ENCODE measurements at regions not wholly inside any gene's neighbourhood (a gene's known extent, or its start where the extent isn't known, plus 50 kb on each side); places are given as distances from the start of the nearest gene placed in this dataset.
A peak's percentile ranks its signal among the peaks of the same experiment; 100 is the strongest.
"Not testable (repeated sequence)": the region's sequence is repeated elsewhere in the genome, so short reads cannot be mapped to it uniquely, and the experiment has no call there.

GRCh38 chr6:27096834-27097511, 150.5 kb upstream of the PRSS16 start:
- no peak for DNase-seq (ENCODE audit: low read depth, low spot score)

DNA sequence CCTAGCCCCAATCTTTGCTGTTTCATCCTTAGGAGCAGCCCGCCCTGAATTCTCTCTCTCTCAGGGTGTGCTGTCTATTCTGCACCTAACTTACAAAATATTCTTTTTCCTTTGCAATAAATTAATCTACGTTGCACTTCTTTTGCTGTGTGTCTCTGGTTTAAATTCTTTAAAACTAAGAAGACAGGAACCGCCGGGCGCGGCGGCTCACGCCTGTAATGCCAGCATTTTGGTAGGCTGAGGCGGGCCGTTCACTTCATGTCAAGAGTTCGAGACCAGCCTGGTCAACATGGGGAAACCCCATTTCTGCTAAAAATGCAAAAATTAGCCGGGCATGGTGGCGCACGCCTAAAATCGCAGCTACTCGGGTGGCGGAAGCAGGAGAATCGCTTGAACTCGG, 148.5 kb upstream of the PRSS16 start:
- no peak for DNase-seq (ENCODE audit: low read depth, low spot score)

DNA sequence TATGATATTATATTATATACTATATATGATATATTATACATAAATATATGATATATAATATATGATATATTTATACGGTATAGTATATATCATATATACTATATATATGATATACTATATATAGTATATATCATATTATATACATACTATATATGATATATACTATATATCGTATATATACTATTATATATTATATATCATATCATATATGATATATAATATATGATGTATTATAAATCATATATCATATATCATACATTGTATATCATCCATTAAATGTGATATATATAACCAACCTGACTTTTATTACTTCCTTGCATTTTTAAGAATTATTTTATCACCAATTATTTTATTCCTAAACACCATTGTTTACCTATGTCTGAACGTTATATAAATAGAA, 146.6 kb upstream of the PRSS16 start:
- DNase-seq (ENCODE audit: low read depth, low spot score) = no peak

- DNase-seq (ENCODE audit: low read depth, low spot score) = no peak
Observed at GRCh38 chr6:27101824-27102223, 145.7 kb upstream of the PRSS16 start.

GRCh38 chr6:27106382-27106781, 141.1 kb upstream of the PRSS16 start:
- DNase-seq (ENCODE audit: low read depth, low spot score) = no peak

DNA sequence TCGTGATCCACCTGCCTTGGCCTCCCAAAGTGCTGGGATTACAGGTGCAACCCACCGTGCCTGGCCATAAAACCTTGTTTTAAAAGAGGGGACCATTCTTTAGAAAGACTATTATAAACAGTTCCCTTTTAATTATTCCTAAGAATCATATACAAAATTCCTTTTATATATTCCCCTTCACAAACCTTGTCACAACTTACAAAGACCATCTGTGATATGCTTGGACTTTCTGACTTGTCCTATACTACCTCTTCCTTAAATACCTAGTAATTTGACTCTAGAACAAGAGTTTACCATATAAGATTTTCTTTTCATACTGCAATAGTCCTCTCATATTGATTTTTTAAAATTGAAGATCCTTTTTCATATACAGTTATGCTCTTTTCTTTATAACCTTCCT, 135.8 kb upstream of the PRSS16 start:
- DNase-seq (ENCODE audit: low read depth, low spot score) = no peak

DNA sequence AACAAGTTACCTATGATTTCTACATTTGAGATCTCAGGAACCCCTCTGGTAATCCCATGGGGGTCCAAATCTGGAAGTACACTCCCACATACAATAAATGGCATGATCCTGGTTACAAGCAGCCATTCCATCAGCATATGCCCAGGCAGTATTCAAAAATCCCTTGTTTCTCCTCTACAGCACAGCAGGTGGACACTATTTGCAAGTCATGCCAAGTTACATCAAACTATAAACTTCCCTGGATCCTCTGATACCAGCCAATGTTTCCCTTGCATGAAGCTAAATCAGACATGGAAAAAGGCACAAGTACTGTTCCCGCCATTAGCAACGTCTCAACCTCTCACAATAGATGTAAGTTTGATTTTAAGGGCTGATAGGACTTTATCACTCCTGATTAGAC, 134.5 kb upstream of the PRSS16 start:
- no peak for DNase-seq (ENCODE audit: low read depth, low spot score)

- no peak for DNase-seq (ENCODE audit: low read depth, low spot score)
Observed at GRCh38 chr6:27119329-27119728, 128.2 kb upstream of the PRSS16 start.

GRCh38 chr6:27119761-27120160, 127.7 kb upstream of the PRSS16 start:
- no peak for DNase-seq (ENCODE audit: low read depth, low spot score)

GRCh38 chr6:27121640-27122039, 125.9 kb upstream of the PRSS16 start:
- no peak for DNase-seq (ENCODE audit: low read depth, low spot score)

GRCh38 chr6:27124252-27124657, 123.2 kb upstream of the PRSS16 start:
- no peak for DNase-seq (ENCODE audit: low read depth, low spot score)

DNA sequence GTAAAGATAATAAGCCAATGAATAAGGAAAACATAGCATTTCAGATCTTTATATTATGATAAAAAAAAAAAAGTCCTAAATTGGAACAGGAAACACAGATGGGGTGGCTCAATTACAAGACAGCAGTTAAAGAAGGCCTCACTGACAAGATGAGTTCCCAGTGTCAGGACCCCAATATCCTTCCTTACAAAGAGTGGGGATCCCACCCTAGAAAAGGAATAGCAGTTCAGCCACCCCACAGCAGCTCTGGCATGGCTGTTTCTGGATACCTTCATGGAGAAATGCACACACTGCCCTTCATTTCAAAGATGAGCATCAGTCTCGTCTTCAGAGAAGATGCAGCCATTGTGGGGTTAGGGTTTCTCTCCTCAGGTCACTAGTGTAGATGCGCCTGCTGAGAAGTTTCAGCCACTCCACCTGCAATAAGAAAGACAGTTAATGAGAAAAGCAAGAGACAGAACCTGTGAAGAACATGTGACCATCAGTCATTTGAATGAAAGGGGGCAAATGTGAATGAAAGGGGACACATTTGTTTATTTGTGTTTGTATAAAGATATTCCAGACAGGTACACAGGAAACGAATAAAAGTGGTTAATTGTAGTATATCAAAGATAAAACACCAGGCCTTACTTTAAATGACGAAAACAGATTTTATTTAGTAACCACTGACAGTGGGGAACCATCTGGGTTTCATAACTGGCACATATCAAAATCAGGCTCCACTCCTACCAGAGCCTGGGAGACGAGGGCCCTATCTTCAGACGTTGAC, 121.3 kb upstream of the PRSS16 start:
- no peak for DNase-seq (ENCODE audit: low read depth, low spot score)

GRCh38 chr6:27126815-27127537, 120.5 kb upstream of the PRSS16 start:
- DNase-seq (ENCODE audit: low read depth, low spot score) = peak; percentile 87

- not testable (repeated sequence) for DNase-seq (ENCODE audit: low read depth, low spot score)
Observed at GRCh38 chr6:27127874-27128273, 119.6 kb upstream of the PRSS16 start.

DNA sequence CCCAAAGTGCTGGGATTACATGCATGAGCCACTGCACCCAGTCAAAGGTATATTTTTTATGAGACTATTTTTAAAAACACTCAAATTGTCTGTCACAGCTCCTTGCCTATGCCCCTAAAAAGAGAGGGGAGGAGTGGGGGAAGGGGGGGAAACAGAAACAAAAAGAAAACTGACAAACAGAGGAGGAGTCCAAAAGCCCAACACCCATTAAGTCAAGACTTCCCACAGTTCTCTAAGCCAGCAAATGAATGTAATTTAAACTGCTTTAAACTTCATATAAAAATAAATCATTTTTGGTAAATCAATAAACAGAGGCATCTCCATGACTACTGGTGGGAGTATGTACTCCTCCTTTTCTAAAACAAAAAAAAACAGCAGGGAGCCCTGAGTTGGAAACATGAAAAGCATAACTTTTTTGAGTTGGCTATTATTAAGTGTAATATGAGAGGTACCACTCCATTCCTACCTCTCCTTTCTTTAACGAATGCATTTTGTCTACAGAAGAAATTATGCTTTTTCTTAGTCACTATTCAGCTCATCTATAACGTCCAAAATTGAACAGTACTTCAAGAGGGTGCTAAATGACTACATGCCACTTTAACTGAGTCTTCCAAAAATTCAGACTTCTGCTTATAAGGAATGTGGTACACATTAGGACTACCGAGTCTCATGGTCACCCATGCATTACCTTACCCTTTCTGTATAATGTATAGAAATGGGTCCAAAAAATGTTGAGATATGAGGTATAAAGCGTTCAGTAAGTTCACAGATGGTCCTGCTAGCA, 119.0 kb upstream of the PRSS16 start:
- DNase-seq (ENCODE audit: low read depth, low spot score) = no peak

DNA sequence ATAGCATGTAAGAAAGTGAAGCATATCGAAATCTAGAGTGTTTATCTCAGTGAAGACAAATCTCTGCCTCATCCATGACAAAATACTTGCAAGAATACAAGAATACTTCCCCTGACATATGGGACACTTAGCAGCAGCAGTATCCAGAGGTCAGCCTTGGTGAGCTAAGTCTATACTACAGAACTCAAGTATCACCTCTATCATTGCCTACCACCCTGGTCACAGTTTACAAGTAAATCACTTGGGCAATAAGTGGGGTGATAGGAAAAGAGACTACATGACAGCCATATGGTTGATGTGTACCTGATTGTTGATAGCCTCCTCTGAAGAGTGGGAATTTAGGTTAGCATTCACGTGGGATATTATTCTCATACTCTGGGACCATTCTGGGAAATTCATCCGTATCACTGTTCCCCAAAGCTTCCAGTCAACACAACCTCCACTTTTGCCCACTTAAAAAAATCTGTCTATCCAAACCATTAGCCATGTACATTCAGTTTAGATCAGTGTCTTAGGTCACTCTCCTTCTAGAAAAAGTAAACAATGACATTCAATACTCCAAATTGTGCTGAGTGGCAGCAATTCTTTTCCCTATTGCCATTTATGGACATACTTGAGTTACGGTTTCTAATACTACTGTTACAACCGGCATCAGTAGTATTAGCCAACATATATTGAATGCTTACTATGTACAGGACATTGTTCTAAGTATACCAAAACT, 118.2 kb upstream of the PRSS16 start:
- DNase-seq (ENCODE audit: low read depth, low spot score) = no peak

GRCh38 chr6:27129917-27130316, 117.6 kb upstream of the PRSS16 start:
- no peak for DNase-seq (ENCODE audit: low read depth, low spot score)

DNA sequence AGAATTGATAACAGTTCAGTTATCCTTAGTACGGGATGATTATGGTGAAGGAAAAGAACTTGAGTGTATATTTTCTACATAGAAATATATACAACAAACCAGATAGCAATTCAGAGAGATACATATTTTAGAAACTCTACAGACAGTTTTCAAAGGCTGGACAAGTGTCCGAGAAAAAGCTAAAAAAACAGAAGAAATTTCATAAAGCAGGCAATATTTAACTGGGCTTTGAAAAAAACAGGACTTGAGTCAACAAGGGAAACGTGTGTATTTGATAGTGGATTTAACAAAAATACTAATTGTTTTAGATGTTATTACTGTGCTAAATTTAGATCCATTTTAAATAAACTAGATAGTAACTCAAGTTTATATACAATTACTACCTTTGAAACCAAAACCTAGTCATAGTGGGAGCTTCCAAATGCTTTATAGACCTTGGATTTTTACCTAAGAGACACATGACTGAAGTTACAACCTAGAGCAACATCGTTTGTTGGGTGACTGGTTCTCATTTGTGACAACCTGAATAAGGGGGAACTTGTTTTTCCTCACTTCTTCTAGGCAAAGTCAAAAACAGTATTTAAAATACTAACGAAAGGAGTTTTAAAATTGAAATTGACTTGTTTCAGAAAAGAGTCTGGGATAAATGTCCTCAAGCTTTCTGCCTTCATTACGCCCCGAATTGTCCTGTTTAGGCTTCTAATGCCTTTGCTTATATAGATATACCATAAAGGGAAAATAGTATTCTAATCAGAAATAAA, 116.7 kb upstream of the PRSS16 start:
- DNase-seq (ENCODE audit: low read depth, low spot score) = no peak

DNA sequence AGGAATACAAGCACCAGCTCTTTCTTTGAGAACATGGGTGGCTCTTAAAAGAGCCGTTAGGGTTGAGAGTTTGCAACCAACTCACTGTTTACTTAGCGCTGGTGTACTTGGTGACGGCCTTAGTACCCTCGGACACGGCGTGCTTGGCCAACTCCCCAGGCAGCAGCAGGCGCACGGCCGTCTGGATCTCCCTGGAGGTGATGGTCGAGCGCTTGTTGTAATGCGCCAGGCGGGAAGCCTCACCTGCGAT, 115.3 kb upstream of the PRSS16 start:
- DNase-seq (ENCODE audit: low read depth, low spot score) = not testable (repeated sequence)

GRCh38 chr6:27132532-27133280, 114.8 kb upstream of the PRSS16 start:
- peak; percentile 98 for DNase-seq (ENCODE audit: low read depth, low spot score)
